Peyer's patch (tissue), 4 donors: ENCODE measurements at regions not wholly inside any gene's neighbourhood (a gene's known extent, or its start where the extent isn't known, plus 50 kb on each side); places are given as distances from the start of the nearest gene placed in this dataset.

Experiments
- CTCF ChIP-seq, 6 experiments: fragments of 450-650 bp in 4 of 6; fragments of 200-600 bp in 2 of 6; sonication (generic) in 1 of 6; IDR thresholded peaks; one replicate each; pipeline ENCODE4 v1.5.1; 2017 to 2019; ENCODE audit warnings: antibody characterized with exemption in 6 of 6, mild to moderate bottlenecking in 3 of 6, moderate library complexity in 1 of 6
- POLR2A ChIP-seq, 2 donors: fragments of 450-650 bp; IDR thresholded peaks; one replicate each; pipeline ENCODE4 v1.5.1; 2017; ENCODE audit warnings: antibody characterized with exemption in 2 of 2, mild to moderate bottlenecking in 2 of 2, moderate library complexity in 2 of 2

GRCh38 chr4:170623899-170624298 lies 534.1 kb upstream of the AADAT start:
- TF ChIP-seq POLR2A (IDR thresholded peaks at IDR 0.05), result no peak
- TF ChIP-seq CTCF (IDR thresholded peaks at IDR 0.05), result no peak
